SK-MEL-5 (cell line): ENCODE measurements at regions not wholly inside any gene's neighbourhood (a gene's known extent, or its start where the extent isn't known, plus 50 kb on each side); places are given as distances from the start of the nearest gene placed in this dataset.

Experiments
- DNase-seq: peaks from one replicate; pipeline ENCODE4 v3.0.0-alpha.2; 2016; ENCODE audit warnings: low read depth, low spot score
- in situ Hi-C: cut with HindIII; loops from 2 replicates; pipeline ENCODE4 v1.10.0; 2016; ENCODE audit warnings: low sequenced_read_pairs, high pct_unique_total_duplicates, low pct_unique_long_range_greater_than_20kb

DNA sequence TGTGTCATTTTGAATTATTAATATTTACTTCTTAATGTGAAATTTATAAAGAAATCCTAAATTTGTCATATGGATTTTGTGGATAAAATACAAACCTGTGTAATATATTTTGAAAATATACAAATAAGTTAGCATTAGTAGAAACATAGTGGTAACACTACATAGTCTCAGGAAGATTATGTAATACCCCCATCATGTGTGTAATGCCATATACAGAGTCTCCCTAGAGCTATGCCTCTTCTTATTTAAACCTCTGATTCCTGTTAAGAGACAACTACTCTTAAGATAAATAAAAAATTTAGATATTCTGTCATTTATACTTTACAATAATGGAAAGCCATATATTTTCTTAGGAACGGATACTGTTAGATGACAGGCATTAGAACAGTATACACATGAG lies 2012.0 kb upstream of the LRRTM1 start:
- no peak for DNase-seq
- in situ Hi-C loops, result no loop called here

DNA sequence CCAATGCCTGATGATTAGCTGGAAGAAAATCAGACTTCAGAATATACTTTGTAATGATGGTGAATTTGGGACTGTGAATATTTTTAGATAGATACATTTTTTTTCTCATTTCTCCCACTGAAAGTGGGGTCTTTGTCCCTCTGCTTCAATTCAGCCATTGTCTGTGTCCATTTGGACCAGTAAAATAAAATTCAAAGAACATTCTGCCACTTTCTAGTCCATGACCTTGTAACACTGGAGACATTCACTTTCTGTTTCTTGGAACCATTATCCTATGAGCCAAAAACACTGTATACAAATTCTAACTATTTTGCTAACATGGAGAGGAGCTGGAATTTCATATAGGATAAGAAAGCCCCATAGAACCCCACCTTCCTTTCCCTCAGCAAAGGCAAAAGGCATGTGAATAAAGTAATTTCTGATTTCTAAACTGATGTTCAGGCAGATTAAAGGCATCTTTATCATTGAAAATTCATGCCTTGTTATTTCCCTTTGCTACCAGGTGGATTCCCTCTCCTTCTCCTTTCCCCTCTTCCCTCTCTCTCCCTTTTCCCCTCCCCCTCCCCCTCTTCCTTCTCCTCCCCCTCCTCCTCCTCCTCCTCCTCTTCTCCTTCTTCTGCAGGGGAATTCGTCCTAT lies 2010.4 kb upstream of the LRRTM1 start:
- in situ Hi-C loops, result no loop called here

DNA sequence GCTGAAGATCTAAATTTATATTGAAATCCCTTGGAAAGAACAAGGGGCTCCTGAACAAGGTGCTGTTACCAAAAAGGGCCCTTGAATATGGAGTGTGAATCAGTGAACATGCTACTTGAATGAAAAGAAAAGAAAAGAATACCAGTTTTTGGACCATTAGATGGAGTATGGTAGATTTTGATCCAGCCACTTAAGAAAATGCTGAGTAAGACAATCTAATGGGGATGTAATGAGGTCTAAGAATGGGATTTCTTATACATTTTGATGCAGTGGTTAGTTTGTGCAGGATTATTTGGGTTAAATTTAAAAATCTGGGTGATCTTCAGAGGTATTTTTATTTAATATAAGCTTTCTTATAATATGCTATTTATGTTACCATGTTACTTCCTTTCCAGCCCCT lies 2003.0 kb upstream of the LRRTM1 start:
- DNase-seq, result no peak
- in situ Hi-C loops, result no loop called here

More for the DNA sequence above, 2010.4 kb upstream of the LRRTM1 start:
- DNase-seq, result no peak

DNA sequence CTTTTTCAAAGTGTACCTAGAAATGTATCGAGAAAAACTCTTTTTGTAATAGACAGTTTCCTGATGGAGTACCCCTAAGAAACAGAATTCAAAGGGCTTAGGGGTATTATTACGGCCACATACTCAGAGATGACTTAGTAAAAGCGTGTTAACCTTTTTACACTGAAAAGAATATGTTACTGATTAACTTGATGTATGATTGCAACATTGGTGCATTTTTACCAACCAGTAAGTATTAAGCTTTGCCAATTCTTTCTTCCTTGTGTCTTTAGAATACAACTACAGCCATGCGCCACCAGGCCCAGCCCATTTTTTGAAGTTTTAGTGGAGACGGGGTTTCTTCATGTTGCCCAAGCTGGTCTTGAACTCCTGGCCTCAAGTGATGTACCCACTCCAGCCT lies 1997.0 kb upstream of the LRRTM1 start:
- in situ Hi-C loops, result no loop called here

DNA sequence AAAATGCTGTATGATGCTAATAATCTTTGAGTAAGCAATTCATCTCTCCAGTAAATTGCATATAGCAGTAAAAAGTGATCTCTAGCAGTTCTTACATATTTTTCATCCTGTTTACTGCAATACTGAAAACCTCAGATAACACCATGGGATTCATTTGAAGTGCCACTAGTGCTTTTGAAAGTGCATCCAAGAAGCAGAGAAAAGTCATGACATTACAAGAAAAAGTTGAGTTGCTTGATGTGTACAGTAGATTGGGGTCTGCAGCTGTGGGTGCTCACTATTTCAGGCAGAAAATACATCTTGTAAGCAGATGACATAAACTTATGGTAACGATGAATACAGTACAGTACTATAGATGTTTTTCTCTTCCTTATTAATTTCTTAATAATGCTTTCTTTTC lies 1984.9 kb upstream of the LRRTM1 start:
- DNase-seq, result no peak
- in situ Hi-C loops, result no loop called here

More for the DNA sequence above, 1997.0 kb upstream of the LRRTM1 start:
- no peak for DNase-seq

DNA sequence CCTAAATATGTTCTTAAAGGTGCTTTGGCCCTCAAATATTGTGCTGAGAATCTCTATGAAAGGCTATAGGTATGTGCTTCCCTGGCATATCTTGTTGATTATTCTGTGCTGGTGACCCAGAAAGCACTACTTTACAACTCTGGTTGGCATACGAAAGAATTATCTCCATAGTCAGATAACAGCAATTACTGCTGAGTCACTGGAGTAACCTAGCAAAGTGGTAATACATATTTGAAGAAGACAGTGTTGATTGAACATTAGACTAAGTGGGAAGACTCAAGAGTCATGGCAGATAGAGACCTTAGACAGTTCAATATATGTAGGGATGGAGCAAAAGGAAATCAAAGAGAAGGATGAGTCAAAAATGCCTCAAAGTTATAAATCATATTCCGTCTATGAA lies 1978.5 kb upstream of the LRRTM1 start:
- no peak for DNase-seq
- in situ Hi-C loops, result no loop called here

DNA sequence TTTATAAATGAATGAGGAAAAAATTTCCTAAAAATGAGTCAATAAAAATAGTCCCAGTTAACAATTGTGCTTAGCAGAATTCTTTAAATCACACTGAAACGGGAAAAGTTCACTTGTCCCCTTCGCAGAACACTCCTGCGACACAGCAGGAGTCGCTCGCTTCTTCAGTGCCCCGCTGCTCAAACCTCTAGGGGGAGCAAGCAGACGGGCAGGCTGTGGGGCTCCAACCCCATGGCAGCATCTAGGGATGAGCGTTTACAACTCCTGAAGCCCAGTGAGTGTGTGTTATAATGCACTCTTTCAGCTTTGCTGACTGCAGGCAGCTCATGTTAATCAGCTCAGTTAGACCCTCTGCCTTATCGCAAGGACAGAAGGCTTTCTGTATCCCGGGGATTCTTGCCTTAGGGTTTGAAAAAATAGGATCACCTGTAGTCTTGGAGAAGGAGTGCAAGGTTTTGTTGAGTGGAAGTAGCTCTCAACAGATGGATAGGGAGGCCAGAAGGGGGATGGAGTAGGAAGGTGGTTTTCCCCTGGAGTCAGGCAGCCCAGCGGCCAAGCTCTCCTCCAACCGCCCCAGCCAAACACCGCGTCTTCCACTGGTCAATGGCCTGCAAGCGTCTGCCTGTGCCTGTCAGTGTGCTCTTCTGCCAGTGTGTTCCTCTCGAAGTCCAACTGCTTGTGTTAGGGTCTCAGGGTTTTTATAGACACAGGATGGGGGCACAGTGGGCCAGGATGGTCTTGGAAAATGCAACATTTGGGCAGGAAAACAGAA lies 1977.7 kb upstream of the LRRTM1 start:
- DNase-seq, result peak; percentile 61
- in situ Hi-C loops, result no loop called here

DNA sequence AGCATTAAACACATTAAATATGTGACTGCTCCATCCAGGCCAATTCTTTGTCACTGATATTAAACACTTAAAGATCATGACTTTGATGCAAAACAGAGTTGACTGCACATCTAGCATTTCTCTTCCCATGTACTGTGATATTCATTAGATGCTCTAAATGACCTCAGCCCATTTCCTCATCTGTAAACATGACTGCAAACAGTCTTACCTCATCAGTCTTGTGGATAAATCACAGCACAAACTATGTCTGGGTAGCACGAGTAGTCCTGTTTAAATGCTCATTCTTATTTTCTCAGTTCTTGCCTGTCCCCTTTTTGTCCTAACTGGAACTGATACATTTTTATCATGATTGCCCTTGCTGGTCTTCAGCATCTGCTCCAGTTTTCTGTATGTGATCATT lies 1974.8 kb upstream of the LRRTM1 start:
- DNase-seq, result no peak
- in situ Hi-C loops, result no loop called here

DNA sequence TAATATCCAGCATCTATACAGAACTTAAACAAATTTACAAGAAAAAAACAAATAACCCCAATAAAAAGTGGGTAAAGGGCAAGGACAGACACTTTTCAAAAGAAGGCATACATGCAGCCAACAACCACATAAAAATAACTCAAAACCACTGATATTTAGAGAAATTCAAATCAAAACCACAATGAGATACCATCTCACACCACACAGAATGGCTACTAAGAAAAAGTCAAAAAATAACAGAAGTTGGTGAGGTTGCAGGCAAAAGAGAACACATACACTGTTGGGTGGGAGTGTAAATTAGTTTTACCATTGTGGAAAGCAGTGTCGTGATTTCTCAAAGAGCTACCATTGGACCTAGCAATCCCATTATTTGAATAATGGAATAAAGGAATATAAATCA lies 1973.9 kb upstream of the LRRTM1 start:
- DNase-seq, result no peak
- in situ Hi-C loops, result no loop called here

DNA sequence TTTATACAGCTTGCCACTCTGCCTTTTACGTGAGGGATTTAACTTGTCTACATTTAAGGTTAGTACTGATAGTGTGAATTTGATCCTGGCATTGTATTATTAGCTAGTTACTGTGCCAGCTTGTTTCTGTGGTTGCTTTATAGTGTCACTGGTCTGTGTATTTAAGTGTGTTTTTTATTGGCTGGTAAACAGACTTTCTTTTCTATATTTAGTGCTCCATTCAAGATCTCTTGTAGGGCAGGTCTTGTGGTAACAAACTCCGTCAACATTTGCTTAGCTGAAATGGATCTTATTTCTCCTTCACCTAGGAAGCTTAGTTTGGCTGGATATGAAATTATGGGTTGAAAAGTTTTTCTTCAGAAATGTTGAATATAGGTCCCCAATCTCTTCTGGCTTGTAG lies 1971.0 kb upstream of the LRRTM1 start:
- in situ Hi-C loops, result no loop called here
- no peak for DNase-seq

DNA sequence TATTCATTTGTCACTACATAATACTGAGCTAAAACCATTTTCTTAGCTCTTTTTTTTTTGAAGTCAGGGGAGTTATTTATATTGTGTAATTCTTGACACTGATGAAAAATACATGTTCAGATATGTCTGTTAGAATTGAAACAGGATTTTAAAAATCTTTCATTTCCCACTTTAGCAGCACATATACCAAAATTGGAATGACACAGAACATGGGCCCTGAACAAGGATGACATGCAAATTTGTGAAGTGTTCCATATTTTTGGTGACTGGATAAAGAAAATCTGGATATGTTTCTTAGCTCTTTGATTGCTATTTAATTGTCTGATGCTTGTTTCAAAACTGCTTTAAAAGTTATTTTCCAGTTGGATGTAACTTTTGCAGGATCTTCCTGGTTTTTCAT lies 1963.9 kb upstream of the LRRTM1 start:
- in situ Hi-C loops, result no loop called here
- no peak for DNase-seq

DNA sequence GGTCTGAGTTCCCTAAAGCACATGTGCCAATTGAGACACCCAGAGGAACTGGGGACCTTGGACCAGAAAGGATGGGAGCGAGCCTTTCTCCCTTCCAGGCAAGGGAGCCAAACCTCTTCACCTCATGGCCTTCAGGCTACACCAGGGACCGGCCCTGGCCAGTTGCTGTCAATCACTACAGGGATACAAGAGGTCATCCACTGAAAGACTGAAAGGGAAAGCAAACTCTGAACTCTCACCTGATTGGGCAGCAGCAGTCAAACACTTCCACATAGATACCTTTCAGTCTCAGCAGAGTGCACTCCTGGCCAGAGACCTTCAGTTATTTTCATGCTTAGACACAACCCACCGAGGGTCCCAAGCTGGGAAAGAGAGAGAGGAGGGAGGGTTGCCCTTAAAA lies 1956.0 kb upstream of the LRRTM1 start:
- no peak for DNase-seq
- in situ Hi-C loops, result no loop called here

DNA sequence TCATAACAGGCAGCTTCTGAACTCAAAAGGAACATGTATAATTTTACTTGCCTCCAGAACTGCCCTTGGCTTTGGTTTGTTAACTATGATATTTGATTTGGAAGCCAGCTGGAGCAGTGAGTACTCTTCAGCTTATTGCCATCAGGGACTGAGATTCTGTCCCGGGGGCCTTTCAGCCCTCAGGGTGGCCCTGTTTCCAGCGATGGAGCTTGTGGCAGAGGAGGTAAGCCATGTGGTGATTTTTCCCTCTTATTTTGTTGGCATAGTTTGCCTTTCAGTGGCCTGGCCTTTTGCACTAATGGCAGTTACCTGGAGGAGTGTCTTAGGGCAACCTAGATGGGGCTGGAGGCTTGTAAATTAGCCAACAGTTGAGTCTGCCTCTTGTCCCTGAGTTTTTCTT lies 1955.0 kb upstream of the LRRTM1 start:
- in situ Hi-C loops, result no loop called here
- no peak for DNase-seq

DNA sequence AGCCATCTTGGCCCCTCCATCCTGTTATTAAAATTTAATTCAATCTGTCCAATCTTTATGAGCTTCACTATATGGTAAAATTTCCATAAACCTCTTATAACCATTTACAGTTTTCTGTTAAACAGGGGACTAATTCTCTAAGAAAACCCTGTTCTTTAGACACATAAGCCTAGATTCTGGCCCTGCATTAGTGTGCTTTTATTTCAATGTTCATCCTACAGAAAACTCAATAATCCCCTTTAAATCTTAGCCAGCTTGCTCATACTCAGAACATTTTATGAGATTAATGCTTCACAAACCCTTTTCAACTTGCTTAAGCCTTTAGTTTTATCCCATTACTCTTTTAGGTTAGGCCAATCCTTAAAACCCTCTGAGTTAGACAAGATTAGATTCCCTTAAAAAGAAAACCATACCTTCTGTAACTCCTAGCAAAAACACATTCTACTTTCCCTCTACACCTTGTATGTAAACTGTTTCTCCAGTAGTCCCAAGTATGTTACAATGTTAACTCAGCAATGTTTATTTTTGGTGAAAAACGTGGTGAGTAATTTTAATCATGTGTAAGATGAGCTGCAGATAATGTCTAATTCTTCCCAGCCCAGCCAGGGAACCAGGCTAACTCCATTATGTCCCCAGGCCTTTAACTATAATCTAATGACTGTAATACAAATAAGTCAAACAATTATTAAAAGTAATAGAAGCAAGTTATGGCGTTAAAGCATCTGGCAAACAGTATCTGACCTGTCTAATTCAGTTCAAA lies 1953.4 kb upstream of the LRRTM1 start:
- no peak for DNase-seq
- in situ Hi-C loops, result no loop called here

DNA sequence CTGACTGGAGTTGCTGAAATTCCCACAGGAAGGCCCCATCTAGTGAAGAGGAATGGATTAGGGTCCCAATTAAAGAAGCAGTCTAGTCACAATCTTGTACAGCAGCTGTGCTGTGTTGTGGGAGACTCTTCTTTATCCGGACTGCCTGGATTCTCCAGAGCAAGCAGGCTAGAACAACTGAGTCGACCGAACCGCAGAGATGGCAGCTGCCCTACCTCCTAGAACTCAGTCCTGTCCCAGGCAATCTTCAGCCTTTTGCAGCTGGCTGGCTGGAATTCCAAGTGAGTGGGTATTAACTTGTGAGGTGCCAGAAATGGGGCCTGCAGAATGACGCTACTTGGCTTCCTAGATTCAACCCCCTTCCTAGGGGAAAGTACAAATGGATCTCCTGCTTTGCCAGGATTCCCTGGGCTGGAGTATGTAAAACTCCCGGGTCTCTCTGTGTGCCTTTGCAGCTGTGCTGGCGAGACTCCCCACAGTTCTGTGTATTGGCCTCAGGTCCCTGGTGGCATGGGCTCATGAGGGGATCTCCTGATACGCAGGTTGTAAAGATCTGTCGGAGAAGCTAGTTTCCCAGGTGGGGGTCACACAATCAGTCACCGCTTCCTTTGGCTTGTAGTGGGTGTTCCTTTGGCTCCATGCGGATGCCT lies 1952.6 kb upstream of the LRRTM1 start:
- in situ Hi-C loops, result no loop called here
- DNase-seq, result no peak

DNA sequence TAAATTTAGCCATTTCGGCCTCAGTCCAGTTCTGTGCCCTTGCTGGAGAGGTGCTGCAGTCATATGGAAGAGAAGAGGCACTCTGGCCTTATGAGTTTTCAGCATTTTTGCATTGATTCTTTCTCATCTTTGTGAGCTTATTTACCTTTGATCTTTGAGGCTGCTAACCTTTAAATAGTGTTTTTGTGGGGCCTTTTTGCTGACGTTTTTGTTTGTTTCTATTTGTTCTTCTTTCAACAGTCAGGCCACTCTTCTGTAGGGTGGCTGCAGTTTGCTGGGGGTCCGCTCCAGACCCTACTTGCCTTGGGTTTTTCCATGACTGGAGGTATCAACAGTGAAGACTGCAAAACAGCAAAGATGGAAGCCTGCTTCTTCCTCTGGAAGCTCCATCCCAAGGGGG lies 1951.7 kb upstream of the LRRTM1 start:
- in situ Hi-C loops, result no loop called here

DNA sequence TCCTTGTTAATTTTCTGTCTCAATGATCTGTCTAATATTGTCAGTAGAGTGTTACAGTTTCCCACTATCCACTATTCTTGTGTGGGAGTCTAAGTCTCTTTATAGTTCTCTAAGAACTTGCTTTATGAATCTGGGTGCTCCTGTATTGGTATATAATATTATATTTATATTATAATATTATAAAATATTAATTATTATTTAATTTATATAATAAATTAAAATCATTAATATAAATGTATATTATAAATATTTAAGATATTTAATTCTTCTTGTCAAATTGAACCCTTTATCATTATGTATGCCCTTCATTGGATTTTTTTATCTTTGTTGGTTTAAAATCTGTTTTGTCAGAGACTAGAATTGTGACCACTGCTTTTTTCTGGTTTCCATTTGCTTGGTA lies 1950.2 kb upstream of the LRRTM1 start:
- no peak for DNase-seq
- in situ Hi-C loops, result no loop called here

More for the DNA sequence above, 1951.7 kb upstream of the LRRTM1 start:
- DNase-seq, result no peak

DNA sequence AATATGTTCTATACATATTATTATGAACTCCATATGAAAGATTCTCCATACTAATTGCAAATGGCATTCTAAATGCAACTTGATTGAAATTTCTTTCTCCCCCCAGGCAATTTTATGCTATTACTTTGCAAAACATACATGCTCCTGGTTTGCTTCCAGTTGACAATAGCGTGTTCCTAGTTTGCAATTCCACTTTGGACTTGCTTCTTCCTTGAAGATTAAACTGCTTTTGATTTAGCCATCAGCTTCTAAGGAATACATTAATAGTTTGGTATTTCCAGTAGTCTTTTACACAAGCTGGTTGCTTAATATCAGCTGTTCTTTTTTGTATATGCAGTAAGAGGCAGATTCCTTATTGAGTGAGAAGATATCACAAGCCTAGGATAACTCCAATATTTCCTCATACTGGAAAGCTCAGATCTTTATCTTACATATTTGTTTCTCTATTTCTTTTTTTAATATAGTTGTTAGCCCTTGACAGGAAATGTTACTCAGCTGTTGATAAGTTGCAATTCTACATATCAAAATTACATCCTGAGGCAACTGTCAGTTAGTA lies 1941.7 kb upstream of the LRRTM1 start:
- no peak for DNase-seq
- in situ Hi-C loops, result no loop called here
